SK-N-SH (cell line): ENCODE measurements at regions not wholly inside any gene's neighbourhood (a gene's known extent, or its start where the extent isn't known, plus 50 kb on each side); places are given as distances from the start of the nearest gene placed in this dataset.

Experiments
- CTCF ChIP-seq: fragments of 200-600 bp; sonication (generic); IDR thresholded peaks from 2 replicates; pipeline ENCODE4 v1.6.1; 2017; ENCODE audit warnings: antibody characterized with exemption, mild to moderate bottlenecking, moderate library complexity
- MXI1 ChIP-seq: IDR thresholded peaks from 2 replicates; pipeline ENCODE4 v1.6.1; 2012; ENCODE audit warnings: mild to moderate bottlenecking, low read depth, low read length, improper control_type of control experiment
- NRF1 ChIP-seq: IDR thresholded peaks from 2 replicates; pipeline ENCODE4 v1.6.1; 2012; ENCODE audit warnings: low read depth, mild to moderate bottlenecking, low read length
- PBX3 ChIP-seq: IDR thresholded peaks from 2 replicates; pipeline ENCODE4; 2012
- POLR2AphosphoS5 ChIP-seq: IDR thresholded peaks from 2 replicates; pipeline ENCODE4 v1.6.1; 2012; ENCODE audit warnings: low read depth, low read length
- RAD21 ChIP-seq: IDR thresholded peaks from 2 replicates; pipeline ENCODE4 v1.6.1; 2012; ENCODE audit warnings: mild to moderate bottlenecking, low read length
- REST ChIP-seq: IDR thresholded peaks from 2 replicates; pipeline ENCODE4 v1.6.1; 2012; ENCODE audit warnings: mild to moderate bottlenecking, low read depth, low read length, moderate library complexity
- RFX5 ChIP-seq: IDR thresholded peaks from 2 replicates; pipeline ENCODE4 v1.6.1; 2012; ENCODE audit warnings: mild to moderate bottlenecking, improper control_type of control experiment, low read length
- SIN3A ChIP-seq: IDR thresholded peaks from 2 replicates; pipeline ENCODE4 v1.6.1; 2012; ENCODE audit warnings: low read depth, mild to moderate bottlenecking, low read length, moderate library complexity, borderline replicate concordance
- TCF12 ChIP-seq: IDR thresholded peaks from 2 replicates; pipeline ENCODE4 v1.4.0; 2012
- USF2 ChIP-seq: fragments of 150-350 bp; IDR thresholded peaks from 2 replicates; pipeline ENCODE4 v1.6.1; 2017; ENCODE audit warnings: antibody characterized with exemption, low read length, low read depth, borderline replicate concordance
- ZBTB33 ChIP-seq: IDR thresholded peaks from 2 replicates; pipeline ENCODE4 v1.4.0; 2012; ENCODE audit warnings: low read depth, borderline replicate concordance

GRCh38 chr17:36765436-36766043 is 164.2 kb downstream of the MRM1 start:
- TF ChIP-seq CTCF: no peak
- no peak for TF ChIP-seq RAD21
- no peak for TF ChIP-seq PBX3
- no peak for TF ChIP-seq SIN3A
- no peak for TF ChIP-seq RFX5
- no peak for TF ChIP-seq ZBTB33
- TF ChIP-seq TCF12: no peak
- TF ChIP-seq MXI1: no peak
- TF ChIP-seq REST: no peak
- no peak for TF ChIP-seq POLR2AphosphoS5
- no peak for TF ChIP-seq USF2
- no peak for TF ChIP-seq NRF1
